T-helper 2 cell treated with Interferon-gamma antibody and Interleukin-4, amounts not matched to agents 5 μg/mL and 100 μg/mL, for 36 hours (primary cell): ENCODE measurements at regions not wholly inside any gene's neighbourhood (a gene's known extent, or its start where the extent isn't known, plus 50 kb on each side); places are given as distances from the start of the nearest gene placed in this dataset.

Experiments
- DNase-seq: peaks from one replicate; pipeline ENCODE4 v3.0.0; 2021; ENCODE audit warnings: low spot score
- H3K27ac Mint-ChIP-seq: one replicate; pipeline ENCODE4 v1.8.0; 2021; ENCODE audit warnings: mild to moderate bottlenecking, mixed read lengths
- H3K27me3 Mint-ChIP-seq: one replicate; pipeline ENCODE4 v1.8.0; 2021; ENCODE audit warnings: low read depth, mixed read lengths
- H3K36me3 Mint-ChIP-seq: one replicate; pipeline ENCODE4 v1.8.0; 2021; ENCODE audit warnings: low read depth, mixed read lengths
- H3K4me1 Mint-ChIP-seq: one replicate; pipeline ENCODE4 v1.8.0; 2021; ENCODE audit warnings: low read depth, mixed read lengths
- H3K4me3 Mint-ChIP-seq: one replicate; pipeline ENCODE4 v1.8.0; 2022; ENCODE audit warnings: mild to moderate bottlenecking, moderate library complexity, mixed read lengths
- H3K9me3 Mint-ChIP-seq: one replicate; pipeline ENCODE4 v1.8.0; 2021; ENCODE audit warnings: mixed read lengths

DNA sequence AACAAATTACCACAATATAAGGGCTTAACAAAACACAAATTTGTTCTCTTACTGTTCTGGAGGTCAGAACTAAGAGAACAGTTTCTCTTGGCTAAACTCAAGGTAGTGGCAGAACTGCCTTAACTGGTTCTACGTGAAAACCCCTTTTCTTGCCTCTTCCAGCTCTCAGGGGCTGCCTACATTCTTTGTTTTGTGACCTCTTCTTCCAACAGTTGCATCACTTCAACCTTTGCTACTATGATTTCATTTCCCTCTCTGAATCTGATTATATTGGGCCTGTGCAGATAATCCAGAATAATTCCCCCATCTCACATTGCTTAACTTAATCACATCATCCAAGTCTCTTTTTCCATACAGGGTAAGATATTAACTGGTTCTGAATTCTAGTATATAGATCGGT lies 624.6 kb downstream of the ZPLD1 start:
- Mint-ChIP-seq H3K27ac (no peak overlapping the region), H3K36me3 (no peaks in the 10 kb centered on the region), H3K27me3 (no peaks in the 10 kb centered on the region), H3K4me3 (no peak overlapping the region), H3K9me3 (no peaks in the 10 kb centered on the region), H3K4me1 (no peaks in the 10 kb centered on the region)
- no peak for DNase-seq

DNA sequence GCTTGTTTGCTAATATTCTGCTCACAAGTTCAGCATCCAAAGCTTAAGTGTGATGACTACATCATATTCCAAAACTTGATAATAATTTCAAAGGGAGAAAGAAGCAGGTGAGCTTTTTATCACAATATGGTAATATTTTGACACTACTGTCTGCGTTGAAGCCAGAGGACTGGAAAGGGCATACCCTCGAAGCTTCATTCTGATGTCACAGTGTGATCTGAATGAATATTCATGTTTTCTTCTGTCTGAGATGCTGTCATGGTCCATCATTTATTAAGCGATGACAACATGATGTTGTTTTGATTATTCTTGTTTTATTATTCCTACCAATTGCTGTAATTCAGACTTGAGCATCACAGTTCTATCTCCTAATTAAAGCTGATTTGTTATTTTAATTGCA lies 625.4 kb downstream of the ZPLD1 start:
- no peak overlapping the region for H3K4me3 Mint-ChIP-seq
- no peak for DNase-seq
- no peaks in the 10 kb centered on the region for H3K27me3 Mint-ChIP-seq
- no peaks in the 10 kb centered on the region for H3K4me1 Mint-ChIP-seq
- no peaks in the 10 kb centered on the region for H3K36me3 Mint-ChIP-seq
- H3K27ac Mint-ChIP-seq = no peak overlapping the region
- no peaks in the 10 kb centered on the region for H3K9me3 Mint-ChIP-seq

DNA sequence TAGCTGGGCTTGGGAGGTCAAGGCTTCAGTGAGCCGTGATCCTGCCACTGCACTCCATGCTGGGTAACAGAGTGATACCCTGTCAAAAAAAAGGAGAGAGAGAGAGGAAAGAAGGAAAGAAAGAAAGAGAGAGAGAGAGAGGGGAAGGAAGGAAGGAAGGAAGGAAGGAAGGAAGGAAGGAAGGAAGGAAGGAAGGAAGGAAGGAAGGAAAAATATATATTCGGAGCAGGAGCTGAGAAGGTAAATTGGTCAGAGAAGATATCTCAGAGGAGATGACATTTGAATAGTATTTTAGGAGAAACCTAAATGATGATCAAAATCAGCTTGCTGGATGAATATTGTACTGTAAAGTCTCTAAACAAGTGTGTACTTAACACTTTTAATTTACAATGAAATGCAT lies 633.1 kb downstream of the ZPLD1 start:
- Mint-ChIP-seq H3K27me3 (no peaks in the 10 kb centered on the region), H3K27ac (no peak overlapping the region), H3K36me3 (no peaks in the 10 kb centered on the region), H3K4me3 (no peak overlapping the region), H3K9me3 (no peaks in the 10 kb centered on the region), H3K4me1 (no peaks in the 10 kb centered on the region)
- no peak for DNase-seq

DNA sequence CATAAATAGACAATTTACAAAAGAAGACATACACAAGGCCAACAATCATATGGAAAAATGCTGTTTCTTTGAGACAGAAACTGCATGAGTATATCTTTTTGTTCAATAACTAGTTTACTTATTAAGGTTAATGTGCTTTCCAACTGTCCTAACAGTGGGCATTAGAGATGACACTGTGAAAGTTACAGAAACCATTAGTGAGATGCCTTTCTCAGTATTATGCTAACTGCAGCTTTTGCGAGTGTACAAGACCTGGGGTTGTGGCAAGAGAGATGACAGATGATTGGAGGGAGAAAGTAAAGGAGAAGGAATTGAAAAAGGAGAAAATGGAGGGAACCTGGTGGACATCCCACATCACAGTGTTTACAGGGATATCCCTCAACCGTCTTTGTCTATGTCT lies 640.5 kb downstream of the ZPLD1 start:
- Mint-ChIP-seq H3K4me1 (no peaks in the 10 kb centered on the region), H3K27me3 (no peaks in the 10 kb centered on the region), H3K27ac (no peak overlapping the region), H3K36me3 (no peaks in the 10 kb centered on the region), H3K4me3 (no peak overlapping the region), H3K9me3 (no peaks in the 10 kb centered on the region)
- DNase-seq = no peak

DNA sequence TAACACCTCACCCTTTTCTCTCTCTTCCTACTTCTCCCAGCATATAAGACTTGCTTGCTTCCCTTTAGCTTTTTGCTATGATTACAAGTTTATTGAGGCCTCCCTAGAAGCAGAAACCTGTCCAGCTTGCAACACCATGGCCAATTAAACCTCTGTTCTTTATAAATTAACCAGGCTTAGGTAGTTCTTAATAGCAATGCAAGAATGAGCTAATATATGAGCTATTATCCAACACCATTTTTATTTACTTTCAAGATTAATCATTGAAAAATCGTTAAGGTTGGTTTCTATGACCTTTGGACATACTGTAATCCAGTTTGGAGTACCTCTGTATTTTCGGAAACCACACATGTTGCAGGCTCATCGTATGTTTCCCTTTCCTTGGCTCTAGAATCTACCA lies 643.1 kb downstream of the ZPLD1 start:
- Mint-ChIP-seq H3K27me3 (no peaks in the 10 kb centered on the region), H3K4me1 (no peaks in the 10 kb centered on the region), H3K9me3 (no peaks in the 10 kb centered on the region), H3K36me3 (no peaks in the 10 kb centered on the region), H3K27ac (no peak overlapping the region), H3K4me3 (no peak overlapping the region)
- no peak for DNase-seq

DNA sequence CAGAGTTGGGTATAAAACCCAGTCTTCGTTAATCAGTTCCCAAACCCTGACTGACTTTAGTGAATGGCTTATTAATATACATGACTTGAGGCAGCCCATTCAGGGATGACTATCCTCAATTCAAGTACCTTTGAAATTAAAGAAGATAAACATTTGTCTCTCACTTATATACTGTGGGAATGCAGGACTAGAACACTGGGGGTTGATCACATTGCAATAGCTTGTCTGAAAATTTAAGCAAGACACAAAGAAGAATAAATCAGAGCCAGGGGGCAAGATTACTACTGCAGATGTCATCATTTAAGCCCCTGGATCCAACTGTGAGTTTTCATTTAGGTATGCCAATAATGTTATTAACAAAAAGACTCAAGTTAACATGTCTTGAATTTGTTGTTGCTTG lies 647.7 kb downstream of the ZPLD1 start:
- Mint-ChIP-seq H3K27me3 (no peaks in the 10 kb centered on the region), H3K4me3 (no peak overlapping the region), H3K9me3 (no peaks in the 10 kb centered on the region), H3K4me1 (no peaks in the 10 kb centered on the region), H3K27ac (no peak overlapping the region), H3K36me3 (no peaks in the 10 kb centered on the region)
- DNase-seq = no peak

DNA sequence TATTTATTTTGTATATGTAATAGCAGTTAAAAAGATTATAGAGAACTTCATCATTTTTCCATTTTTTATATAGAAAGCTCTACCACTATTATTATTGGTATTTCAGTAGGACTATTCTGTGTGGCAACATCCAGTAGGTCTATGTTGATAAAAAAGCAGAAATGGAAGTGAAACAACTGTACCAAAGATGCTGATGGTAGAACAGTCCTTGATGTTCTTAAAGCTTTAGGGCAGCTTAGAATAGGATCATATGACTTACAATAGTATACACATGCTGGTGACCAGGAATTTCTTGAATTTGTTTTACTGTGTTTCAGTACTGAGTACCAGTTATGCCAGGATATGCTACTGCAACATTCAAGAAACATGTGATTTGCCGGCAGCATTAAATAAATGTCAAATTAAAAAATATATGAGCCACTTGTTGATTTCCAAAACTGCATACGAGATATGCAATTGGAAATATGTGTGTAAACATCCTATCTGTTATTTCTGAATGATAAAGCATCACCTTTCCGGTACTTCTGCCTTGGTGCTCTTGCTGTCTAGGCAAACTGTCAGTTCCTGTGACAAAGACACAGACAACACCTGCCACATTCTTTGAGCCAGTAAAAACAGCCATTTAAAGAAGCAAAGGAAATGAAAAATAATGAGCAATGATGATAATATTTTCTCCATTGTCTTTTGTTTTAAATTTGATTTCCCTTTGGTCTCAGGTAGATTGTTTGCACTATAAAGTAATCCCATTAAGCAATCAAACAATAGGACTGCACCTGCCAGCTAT lies 649.2 kb downstream of the ZPLD1 start:
- Mint-ChIP-seq H3K36me3 (no peaks in the 10 kb centered on the region), H3K27ac (no peak overlapping the region), H3K4me3 (no peak overlapping the region), H3K4me1 (no peaks in the 10 kb centered on the region), H3K27me3 (no peaks in the 10 kb centered on the region), H3K9me3 (no peaks in the 10 kb centered on the region)
- DNase-seq = no peak

DNA sequence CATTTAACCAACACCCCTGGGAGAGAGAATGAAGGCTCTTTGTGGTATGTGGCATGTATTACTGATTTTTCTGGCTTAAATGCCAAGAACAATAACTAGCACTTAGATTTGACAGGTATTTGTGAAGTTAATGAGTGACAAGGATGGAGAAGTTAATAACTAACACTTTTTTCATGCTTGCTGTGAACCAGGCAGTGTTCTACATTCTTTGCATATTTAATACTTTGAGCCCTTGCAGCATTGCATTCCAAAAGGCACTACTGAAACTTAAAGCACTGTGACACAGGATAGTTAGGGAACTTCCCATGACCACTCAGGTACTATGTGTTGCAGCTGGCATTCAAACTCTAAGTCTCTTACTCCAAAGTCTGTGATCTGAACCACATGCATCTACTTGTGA lies 650.6 kb downstream of the ZPLD1 start:
- Mint-ChIP-seq H3K9me3 (no peaks in the 10 kb centered on the region), H3K36me3 (no peaks in the 10 kb centered on the region), H3K27ac (no peak overlapping the region), H3K27me3 (no peaks in the 10 kb centered on the region), H3K4me3 (no peak overlapping the region), H3K4me1 (no peaks in the 10 kb centered on the region)
- DNase-seq = no peak

DNA sequence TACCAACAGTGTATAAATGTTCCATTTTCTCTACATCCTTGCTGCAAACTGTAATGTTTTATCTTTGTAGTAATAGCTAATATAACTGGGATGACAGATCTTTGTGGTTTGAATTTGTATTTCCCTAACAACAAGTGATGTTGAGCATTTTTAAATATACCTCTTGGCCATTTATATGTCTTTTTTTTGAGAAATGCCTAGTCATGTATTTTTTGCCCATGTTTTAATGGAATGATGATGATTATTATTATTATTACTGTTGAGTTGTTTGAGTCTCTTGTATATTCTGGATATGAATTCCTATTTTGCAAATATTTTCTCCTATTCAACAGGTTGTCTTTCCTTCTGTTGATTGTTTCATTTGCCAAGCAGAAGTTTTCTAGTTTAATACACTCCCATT lies 654.9 kb downstream of the ZPLD1 start:
- H3K4me1 Mint-ChIP-seq = no peaks in the 10 kb centered on the region
- no peak for DNase-seq
- H3K36me3 Mint-ChIP-seq = no peaks in the 10 kb centered on the region
- H3K4me3 Mint-ChIP-seq = no peak overlapping the region
- no peak overlapping the region for H3K27ac Mint-ChIP-seq
- no peaks in the 10 kb centered on the region for H3K27me3 Mint-ChIP-seq
- H3K9me3 Mint-ChIP-seq = no peaks in the 10 kb centered on the region

DNA sequence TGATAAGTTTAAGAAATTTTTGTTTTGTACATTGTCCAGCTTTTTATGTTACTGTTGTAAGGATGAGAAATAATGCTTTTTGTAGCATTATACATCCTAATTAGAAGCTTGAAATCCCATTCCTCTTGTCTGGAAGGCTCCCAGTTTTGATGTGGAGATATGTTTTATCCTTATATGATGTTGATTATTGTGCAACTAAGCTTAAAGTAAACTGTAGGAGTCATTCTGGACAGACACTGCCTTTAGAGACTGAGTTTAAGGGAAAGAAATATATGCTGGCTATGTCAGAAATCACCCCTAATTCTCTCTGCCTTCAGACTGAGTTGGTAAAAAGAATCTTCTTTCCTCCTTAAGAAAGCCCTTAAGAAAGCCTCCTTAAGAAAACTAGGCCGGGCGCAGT lies 670.4 kb downstream of the ZPLD1 start:
- no peaks in the 10 kb centered on the region for H3K27me3 Mint-ChIP-seq
- no peaks in the 10 kb centered on the region for H3K4me1 Mint-ChIP-seq

DNA sequence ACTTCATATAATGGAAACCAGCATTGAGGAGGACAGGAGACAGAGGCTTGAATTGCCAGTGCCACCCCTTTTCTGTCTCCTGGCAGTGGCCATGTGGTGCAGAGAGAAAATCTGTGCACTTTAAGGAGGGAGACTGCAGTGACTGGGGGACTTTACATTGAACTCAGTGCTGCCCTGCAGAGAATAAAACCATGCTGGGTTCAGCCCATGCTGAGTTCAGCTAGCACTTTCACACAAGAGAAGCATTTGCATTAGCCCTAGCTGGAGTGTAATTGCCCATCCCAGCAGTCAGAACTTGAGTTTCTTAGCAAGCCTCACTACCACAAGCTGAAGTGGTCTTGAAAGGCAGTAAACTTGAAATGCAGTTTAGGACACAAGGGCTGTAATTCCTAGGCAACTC lies 677.5 kb downstream of the ZPLD1 start:
- Mint-ChIP-seq H3K4me3 (no peak overlapping the region), H3K36me3 (no peaks in the 10 kb centered on the region)

More for the DNA sequence above, 670.4 kb downstream of the ZPLD1 start:
- Mint-ChIP-seq H3K36me3 (no peaks in the 10 kb centered on the region), H3K9me3 (no peaks in the 10 kb centered on the region), H3K4me3 (no peak overlapping the region), H3K27ac (no peak overlapping the region)
- no peak for DNase-seq

DNA sequence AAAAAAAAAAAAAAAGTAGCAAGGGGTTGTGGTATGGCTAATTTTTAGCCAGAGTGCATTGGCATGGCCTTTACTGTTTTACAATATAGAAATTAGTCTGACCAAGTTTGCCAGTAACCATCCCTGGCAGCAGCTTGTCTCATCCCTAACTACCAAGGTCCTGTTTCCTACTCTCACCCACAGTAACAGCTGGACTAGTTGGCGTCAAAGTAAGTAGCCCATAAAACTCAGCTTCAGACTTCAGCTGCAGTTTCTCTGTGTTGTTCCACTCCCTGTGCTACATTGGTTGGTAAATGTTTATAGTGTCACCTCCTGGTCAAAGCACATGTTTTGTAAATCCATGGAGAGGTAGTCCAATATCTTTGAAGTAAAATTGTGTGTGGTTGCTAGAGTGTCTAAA lies 691.3 kb downstream of the ZPLD1 start:
- no peaks in the 10 kb centered on the region for H3K4me1 Mint-ChIP-seq
- no peak overlapping the region for H3K27ac Mint-ChIP-seq
- H3K9me3 Mint-ChIP-seq = no peaks in the 10 kb centered on the region
- H3K27me3 Mint-ChIP-seq = no peaks in the 10 kb centered on the region
- no peak for DNase-seq
- H3K36me3 Mint-ChIP-seq = no peaks in the 10 kb centered on the region
- H3K4me3 Mint-ChIP-seq = no peak overlapping the region

More for the DNA sequence above, 677.5 kb downstream of the ZPLD1 start:
- Mint-ChIP-seq H3K4me1 (no peaks in the 10 kb centered on the region), H3K27ac (no peak overlapping the region), H3K9me3 (no peaks in the 10 kb centered on the region), H3K27me3 (no peaks in the 10 kb centered on the region)
- no peak for DNase-seq

DNA sequence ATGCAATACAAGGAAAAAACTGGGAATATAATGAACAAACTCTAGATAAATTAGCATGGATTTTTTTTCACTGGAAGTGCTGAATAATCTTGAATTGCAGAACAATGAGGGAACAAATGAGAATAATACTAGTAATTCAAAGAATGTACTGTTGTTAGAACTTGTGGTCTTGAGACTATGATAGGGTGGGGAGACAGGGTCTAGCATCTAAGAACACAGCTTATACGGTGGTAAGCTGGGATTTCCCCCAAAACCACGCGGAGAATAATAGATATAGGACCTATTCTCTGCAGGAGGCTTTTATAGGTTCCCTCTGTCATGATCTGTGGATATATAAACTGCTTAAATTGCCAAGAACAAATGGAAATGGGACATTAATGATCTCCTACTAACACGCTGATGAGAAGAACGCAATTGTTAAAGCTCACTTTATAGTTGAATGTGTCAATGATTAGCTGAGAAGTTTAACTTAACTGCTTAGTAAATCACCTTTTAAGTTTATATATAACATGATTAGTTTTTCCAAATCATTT lies 692.3 kb downstream of the ZPLD1 start:
- Mint-ChIP-seq H3K27me3 (no peaks in the 10 kb centered on the region), H3K4me3 (no peak overlapping the region), H3K9me3 (no peaks in the 10 kb centered on the region), H3K4me1 (no peaks in the 10 kb centered on the region), H3K27ac (no peak overlapping the region), H3K36me3 (no peaks in the 10 kb centered on the region)
- no peak for DNase-seq

DNA sequence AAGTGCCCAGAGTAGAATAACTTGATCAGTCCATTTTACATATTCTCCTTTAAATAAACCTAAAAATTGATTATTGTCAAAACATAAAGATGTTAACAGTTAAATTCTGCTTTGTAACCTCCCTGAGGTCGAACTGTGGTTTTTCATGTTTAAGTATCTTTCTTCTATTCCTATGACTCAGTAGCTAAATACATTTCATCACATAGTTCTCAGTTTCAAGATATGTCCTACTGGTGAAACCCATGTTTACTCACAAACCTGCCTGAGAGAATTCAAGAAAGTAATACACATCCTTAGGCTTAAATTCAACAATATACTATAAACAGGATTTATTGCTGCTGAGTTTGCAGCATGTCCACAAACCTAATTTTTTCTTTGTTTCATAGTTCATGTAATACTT lies 692.9 kb downstream of the ZPLD1 start:
- Mint-ChIP-seq H3K27me3 (no peaks in the 10 kb centered on the region), H3K4me3 (no peak overlapping the region), H3K27ac (no peak overlapping the region), H3K36me3 (no peaks in the 10 kb centered on the region), H3K4me1 (no peaks in the 10 kb centered on the region), H3K9me3 (no peaks in the 10 kb centered on the region)
- no peak for DNase-seq
